A673 (cell line): ENCODE measurements at regions not wholly inside any gene's neighbourhood (a gene's known extent, or its start where the extent isn't known, plus 50 kb on each side); places are given as distances from the start of the nearest gene placed in this dataset.

Source experiments
- BruUV-seq: library from RNA; stranded (reverse); fragments of 400-500 nt; replicated peaks from 2 replicates; lab custom pipeline; 2021; lab: Mats Ljungman, UMichigan
- CTCF ChIA-PET: fragments of 300-600 bp; sonication (Branson Sonifier 250); formaldehyde crosslinking; loops from one replicate; lab custom pipeline; 2022; ENCODE audit warnings: antibody characterized with exemption; lab: Charles Lee
- POLR2A ChIA-PET: fragments of 300-600 bp; sonication (Branson Sonifier 250); formaldehyde crosslinking; loops from one replicate; lab custom pipeline; 2022; ENCODE audit warnings: antibody characterized with exemption; ENCODE audit not compliant: low non-redundant PET; lab: Charles Lee
- DNase-seq: peaks from one replicate; pipeline ENCODE4 v3.0.0-alpha.2; 2015; ENCODE audit warnings: low spot score
- H3K27ac ChIP-seq: fragments of 200-600 bp; sonication (generic); 2 replicates; pipeline ENCODE4 v1.5.1; 2016; ENCODE audit warnings: mixed run types, low read depth, mild to moderate bottlenecking, mixed read lengths, antibody characterized with exemption, low read length; ENCODE audit not compliant: poor library complexity, severe bottlenecking
- H3K27me3 ChIP-seq: fragments of 200-600 bp; sonication (generic); replicated peaks from 2 replicates; pipeline ENCODE4 v1.6.1; 2017; ENCODE audit warnings: mixed run types, low read depth, mild to moderate bottlenecking, mixed read lengths, antibody characterized with exemption, low read length; ENCODE audit not compliant: insufficient read depth, poor library complexity
- H3K36me3 ChIP-seq: fragments of 200-600 bp; sonication (generic); 2 replicates; pipeline ENCODE4 v1.6.1; 2016; ENCODE audit warnings: mixed run types, mild to moderate bottlenecking, mixed read lengths, antibody characterized with exemption, low read length; ENCODE audit not compliant: insufficient read depth, poor library complexity, severe bottlenecking
- H3K4me1 ChIP-seq: fragments of 200-600 bp; sonication (generic); 2 replicates; pipeline ENCODE4 v1.6.1; 2017; ENCODE audit warnings: mixed run types, mild to moderate bottlenecking, mixed read lengths, antibody characterized with exemption, low read length; ENCODE audit not compliant: insufficient read depth, poor library complexity, severe bottlenecking
- H3K4me3 ChIP-seq: fragments of 200-600 bp; sonication (generic); 2 replicates; pipeline ENCODE4 v1.5.1; 2016; ENCODE audit warnings: low read depth, mixed run types, mild to moderate bottlenecking, mixed read lengths, low read length; ENCODE audit not compliant: poor library complexity, severe bottlenecking
- H3K9me3 ChIP-seq: fragments of 200-600 bp; sonication (generic); 2 replicates; pipeline ENCODE4 v1.6.1; 2016; ENCODE audit warnings: mixed run types, low read depth, mild to moderate bottlenecking, mixed read lengths, antibody characterized with exemption, low read length; ENCODE audit not compliant: poor library complexity, severe bottlenecking
- EZH2 ChIP-seq: fragments of 200-600 bp; sonication (generic); IDR thresholded peaks from 2 replicates; pipeline ENCODE4 v1.6.1; 2017; ENCODE audit warnings: borderline replicate concordance, low read depth, mild to moderate bottlenecking, mixed read lengths, antibody characterized with exemption, low read length; ENCODE audit not compliant: poor library complexity, severe bottlenecking
- intact Hi-C: fragments of 100-400 bp; cut with micrococcal nuclease; formaldehyde crosslinking; loops from one replicate; pipeline ENCODE4 v1.10.0; 2022; ENCODE audit not compliant: unreplicated experiment
- TF ChIP-seq, protein P1 (sequence below): fragments of 300-800, 200-600 bp; sonication (generic); conservative IDR thresholded peaks from 2 replicates; pipeline ENCODE4 v1.5.1; 2017; ENCODE audit warnings: low read depth, mild to moderate bottlenecking, antibody characterized with exemption, low read length, moderate library complexity, mixed read lengths

DNA sequence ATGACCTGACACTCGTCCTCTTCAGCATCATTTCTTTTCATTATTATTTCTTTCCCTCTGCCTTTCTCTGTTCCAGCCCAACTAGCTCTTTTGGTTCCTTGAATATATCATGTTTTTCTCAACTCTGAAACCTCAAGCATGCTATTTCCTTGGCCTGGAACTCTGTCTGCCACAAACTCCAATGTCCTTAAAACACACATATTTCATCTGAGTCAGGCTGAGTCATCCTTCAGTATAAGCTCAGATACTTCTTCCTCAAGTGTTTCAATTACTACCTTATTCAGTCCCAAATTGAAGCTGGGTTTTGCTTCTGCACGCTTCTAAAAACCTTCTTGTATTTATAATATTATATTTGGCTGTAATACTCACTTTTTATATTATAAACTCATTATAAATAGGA, 424.2 kb downstream of the PDGFC start:
- H3K36me3 ChIP-seq, result no peaks in the 10 kb centered on the region
- TF ChIP-seq, protein P1, sequence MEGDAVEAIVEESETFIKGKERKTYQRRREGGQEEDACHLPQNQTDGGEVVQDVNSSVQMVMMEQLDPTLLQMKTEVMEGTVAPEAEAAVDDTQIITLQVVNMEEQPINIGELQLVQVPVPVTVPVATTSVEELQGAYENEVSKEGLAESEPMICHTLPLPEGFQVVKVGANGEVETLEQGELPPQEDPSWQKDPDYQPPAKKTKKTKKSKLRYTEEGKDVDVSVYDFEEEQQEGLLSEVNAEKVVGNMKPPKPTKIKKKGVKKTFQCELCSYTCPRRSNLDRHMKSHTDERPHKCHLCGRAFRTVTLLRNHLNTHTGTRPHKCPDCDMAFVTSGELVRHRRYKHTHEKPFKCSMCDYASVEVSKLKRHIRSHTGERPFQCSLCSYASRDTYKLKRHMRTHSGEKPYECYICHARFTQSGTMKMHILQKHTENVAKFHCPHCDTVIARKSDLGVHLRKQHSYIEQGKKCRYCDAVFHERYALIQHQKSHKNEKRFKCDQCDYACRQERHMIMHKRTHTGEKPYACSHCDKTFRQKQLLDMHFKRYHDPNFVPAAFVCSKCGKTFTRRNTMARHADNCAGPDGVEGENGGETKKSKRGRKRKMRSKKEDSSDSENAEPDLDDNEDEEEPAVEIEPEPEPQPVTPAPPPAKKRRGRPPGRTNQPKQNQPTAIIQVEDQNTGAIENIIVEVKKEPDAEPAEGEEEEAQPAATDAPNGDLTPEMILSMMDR, result no peak
- no peak for TF ChIP-seq EZH2
- no peak overlapping the region for H3K27ac ChIP-seq
- CTCF ChIA-PET, result interaction anchor here (0.7 kb wide), 1 partner anchor 253 kb away, joined by 3 read pairs; no protein-coding TSS in a partner anchor
- no peaks in the 10 kb centered on the region for H3K27me3 ChIP-seq
- H3K4me3 ChIP-seq, result no peak overlapping the region
- intact Hi-C loops, result no loop called here
- DNase-seq, result peak; percentile 42
- H3K9me3 ChIP-seq, result no peaks in the 10 kb centered on the region
- no TSS peak for BruUV-seq
- H3K4me1 ChIP-seq, result peaks cover 5% of the 10 kb centered on the region
- POLR2A ChIA-PET, result no interaction called here

DNA sequence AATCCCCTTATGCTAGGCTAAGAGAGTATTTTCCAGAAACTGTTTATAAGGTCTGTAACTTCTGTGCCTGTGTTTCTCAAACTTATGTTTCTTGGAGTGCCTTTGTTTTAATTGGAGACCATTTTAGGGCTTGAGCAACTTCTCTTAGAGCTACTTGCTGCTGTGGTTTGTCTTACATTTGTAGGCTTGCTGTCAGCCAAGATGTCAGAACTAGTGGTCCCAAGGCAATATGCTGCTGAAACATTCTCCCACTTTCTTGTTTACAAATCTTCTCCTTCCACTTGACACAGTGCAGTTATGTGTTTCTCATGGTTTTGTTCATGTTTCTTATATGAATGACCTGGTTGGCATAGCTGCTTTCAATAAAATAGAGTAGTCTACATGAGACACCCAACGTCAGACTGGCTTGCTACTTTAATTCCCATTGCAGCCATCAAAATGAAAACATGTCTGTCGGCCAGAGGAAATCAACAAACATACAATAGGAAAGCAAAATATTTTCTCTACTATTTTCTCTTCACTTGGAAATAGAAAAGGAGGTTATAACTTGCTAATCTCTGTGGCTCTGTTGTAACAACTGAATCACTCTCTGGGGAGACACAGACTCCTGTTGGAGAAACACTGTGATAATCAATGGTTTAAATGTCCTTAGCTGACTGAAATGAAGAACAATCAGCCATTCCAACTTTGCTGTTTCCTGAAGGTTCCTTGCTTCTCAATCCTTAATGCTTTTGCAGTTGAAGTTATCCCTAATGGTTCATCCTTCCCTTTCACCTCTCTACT, 426.4 kb downstream of the PDGFC start:
- TF ChIP-seq, protein P1, result no peak
- TF ChIP-seq EZH2, result no peak
- no peak overlapping the region for H3K4me3 ChIP-seq
- intact Hi-C loops, result no loop called here
- POLR2A ChIA-PET, result no interaction called here
- no peak overlapping the region for H3K27ac ChIP-seq
- CTCF ChIA-PET, result no interaction called here
- peaks cover 5% of the 10 kb centered on the region for H3K4me1 ChIP-seq
- no peaks in the 10 kb centered on the region for H3K9me3 ChIP-seq
- H3K27me3 ChIP-seq, result no peaks in the 10 kb centered on the region
- BruUV-seq, result no TSS peak
- no peaks in the 10 kb centered on the region for H3K36me3 ChIP-seq
- DNase-seq, result no peak

- TF ChIP-seq EZH2, result no peak
- TF ChIP-seq, protein P1, result no peak
- no peaks in the 10 kb centered on the region for H3K4me1 ChIP-seq
- intact Hi-C loops, result no loop called here
- ChIA-PET CTCF (no interaction called here), POLR2A (no interaction called here)
- H3K27ac ChIP-seq, result no peak overlapping the region
- no peak for DNase-seq
- H3K27me3 ChIP-seq, result no peaks in the 10 kb centered on the region
- no peak overlapping the region for H3K4me3 ChIP-seq
- BruUV-seq, result no TSS peak
- no peaks in the 10 kb centered on the region for H3K36me3 ChIP-seq
- no peaks in the 10 kb centered on the region for H3K9me3 ChIP-seq
Measured at GRCh38 chr4:156539376-156539775, 432.2 kb downstream of the PDGFC start.
